ENCODE measurements at regions not wholly inside any gene's neighbourhood (a gene's known extent, or its start where the extent isn't known, plus 50 kb on each side); places are given as distances from the start of the nearest gene placed in this dataset.

DNA sequence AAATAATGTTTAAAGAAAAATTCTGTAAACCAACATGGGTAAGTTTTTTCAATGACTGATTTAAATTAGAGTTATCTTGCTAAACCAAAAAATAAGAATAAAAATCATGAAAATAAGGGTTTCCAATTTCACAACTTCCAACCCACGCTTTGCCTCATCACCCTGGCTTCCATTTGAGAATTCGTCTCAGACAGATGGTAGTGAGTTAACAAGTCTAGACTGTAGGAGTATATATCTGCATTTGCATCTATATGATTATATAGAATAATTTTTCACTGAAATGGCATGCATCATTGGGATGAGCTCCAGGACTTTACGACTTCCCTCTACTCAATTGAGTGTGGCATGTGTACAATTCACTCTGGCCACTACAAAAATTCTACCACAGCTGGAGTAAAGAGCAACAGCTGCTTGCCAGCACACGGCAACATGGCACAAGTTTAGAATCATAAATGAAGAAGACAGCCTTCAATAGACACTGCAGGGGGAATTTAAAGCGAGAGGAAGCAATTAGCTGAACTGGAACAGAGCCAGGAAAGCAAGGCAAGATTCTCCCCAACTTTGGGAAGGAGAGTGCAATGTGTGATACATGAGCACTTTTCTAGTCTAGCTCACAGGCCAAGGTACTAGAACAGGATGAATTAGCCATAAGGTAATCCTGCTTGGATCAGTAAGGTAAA lies 1673.5 kb upstream of the CELF4 start:
- WGBS, 2 experiments (ENCODE audit: extremely low coverage in 1 of 2, insufficient coverage in 1 of 2, insufficient read length in 1 of 2, insufficient replicate concordance in 2 of 2, low coverage in 1 of 2, low lambda C conversion rate in 2 of 2, missing lambda C conversion rate in 1 of 2), result 93% methylated on average over 5 of the region's 5 CpGs; no CpG with 5 or more reads in 1 of the 2 experiments
- Histone ChIP-seq H3K4me3 (ENCODE audit: extremely low read depth in 1 of 4, insufficient read depth in 2 of 4, low read depth in 3 of 4, low read length in 4 of 4) (no peak overlapping the region), H3K9me3 (ENCODE audit: insufficient read depth in 2 of 2, low read depth in 1 of 2, low read length in 1 of 2) (peaks cover 8 to 15% of the 10 kb centered on the region in 2 experiments; a peak in 3 of 4 replicates), H3K14ac (ENCODE audit: insufficient read length) (no peak overlapping the region), H2AK5ac (ENCODE audit: low read depth, low read length) (no peak overlapping the region), H4K20me1 (replicated peaks in 1 of 2; ENCODE audit: control insufficient read depth in 1 of 2, insufficient read depth in 2 of 2, low read length in 2 of 2) (no peaks in the 10 kb centered on the region), H3K36me3 (ENCODE audit: control insufficient read depth in 2 of 4, insufficient read depth in 4 of 4, low read length in 3 of 4) (peaks cover 0 to 2% (median 0%) of the 10 kb centered on the region in 4 experiments; a peak in 3 of 8 replicates), H3K18ac (ENCODE audit: extremely low read depth, low read length) (no peak overlapping the region), H3K9ac (replicated peaks in 1 of 4; ENCODE audit: extremely low read depth in 1 of 4, low read depth in 3 of 4, low read length in 3 of 4) (no peak overlapping the region), H3K4me2 (ENCODE audit: insufficient read depth in 1 of 2, low read depth in 2 of 2, low read length in 2 of 2) (no peak overlapping the region), H3K27ac (ENCODE audit: low read depth, low read length) (no peak overlapping the region), H3K56ac (replicated peaks; ENCODE audit: insufficient read length, low read depth, low read length) (no peak overlapping the region), H3K4me1 (replicated peaks in 1 of 4; ENCODE audit: control insufficient read depth in 3 of 4, insufficient read depth in 4 of 4, low read length in 3 of 4) (no peaks in the 10 kb centered on the region), H3K23me2 (ENCODE audit: low read depth, low read length) (no peaks in the 10 kb centered on the region), H2BK120ac (replicated peaks; ENCODE audit: low read depth, low read length) (no peak overlapping the region), H3K79me2 (ENCODE audit: control insufficient read depth in 1 of 2, insufficient read depth in 2 of 2, low read length in 2 of 2) (no peaks in the 10 kb centered on the region), H4K8ac (ENCODE audit: extremely low read depth, insufficient read depth, low read length) (no peak overlapping the region), H3K23ac (ENCODE audit: insufficient read length) (no peak overlapping the region), H2BK20ac (ENCODE audit: low read length) (no peak overlapping the region), H3K79me1 (ENCODE audit: low read depth, low read length) (no peaks in the 10 kb centered on the region), H3K27me3 (replicated peaks in 1 of 4; ENCODE audit: control insufficient read depth in 3 of 4, extremely low read depth in 1 of 4, insufficient read depth in 3 of 4, low read length in 3 of 4) (no peaks in the 10 kb centered on the region), H2BK15ac (ENCODE audit: low read length) (no peak overlapping the region), H2BK5ac (ENCODE audit: low read depth, low read length) (no peak overlapping the region), H2AFZ (ENCODE audit: low read length) (no peak overlapping the region), H4K91ac (replicated peaks; ENCODE audit: insufficient read length, low read length) (no peak overlapping the region), H4K5ac (ENCODE audit: insufficient read length, low read depth, low read length) (no peak overlapping the region), H2BK12ac (ENCODE audit: low read depth, low read length) (no peak overlapping the region), H3K4ac (replicated peaks; ENCODE audit: insufficient read length, low read depth, low read length) (no peak overlapping the region)
- CTCF ChIA-PET (ENCODE audit: partially characterized antibody), result no interaction called here
- FAIRE-seq (no peak), DNase-seq (ENCODE audit: low read depth in 1 of 2, low spot score in 2 of 2) (no peak)
- TF ChIP-seq SUZ12 (IDR thresholded peaks at IDR 0.05; ENCODE audit: low read length), result no peak
- no peak for TF ChIP-seq KDM5A (IDR thresholded peaks at IDR 0.05; ENCODE audit: low read length)
- no peak for TF ChIP-seq POLR2AphosphoS5 (IDR thresholded peaks at IDR 0.05; ENCODE audit: low read depth, low read length)
- no peak for TF ChIP-seq EP300 (IDR thresholded peaks at IDR 0.05; ENCODE audit: borderline replicate concordance in 1 of 2, low read depth in 2 of 2, low read length in 2 of 2)
- TF ChIP-seq KDM4A (IDR thresholded peaks at IDR 0.05; ENCODE audit: low read depth, low read length, severe bottlenecking), result no peak
- TF ChIP-seq SAP30 (IDR thresholded peaks at IDR 0.05; ENCODE audit: insufficient read depth, insufficient replicate concordance, low read length), result no peak
- no peak for TF ChIP-seq ZNF274 (IDR thresholded peaks at IDR 0.05; ENCODE audit: borderline replicate concordance, extremely low read depth, low read length)
- no peak for TF ChIP-seq BACH1 (IDR thresholded peaks at IDR 0.05; ENCODE audit: low read length)
- TF ChIP-seq HDAC2 (IDR thresholded peaks at IDR 0.05; ENCODE audit: borderline replicate concordance in 1 of 2, low read depth in 2 of 2, low read length in 2 of 2), result no peak
- POLR2A ChIA-PET (ENCODE audit: partially characterized antibody), result no interaction called here

Data from H1 (cell line).